Panc1 (cell line): ENCODE measurements at regions not wholly inside any gene's neighbourhood (a gene's known extent, or its start where the extent isn't known, plus 50 kb on each side); places are given as distances from the start of the nearest gene placed in this dataset.

ENCODE experiments used
- CTCF ChIP-seq: fragments of 450-650 bp; IDR thresholded peaks from 2 replicates; pipeline ENCODE4 v1.5.1; 2017; ENCODE audit warnings: mild to moderate bottlenecking
- REST ChIP-seq, 2 experiments: IDR thresholded peaks; 2 replicates each; pipeline ENCODE4 v1.6.1; 2011 to 2012; ENCODE audit warnings: low read depth in 2 of 2, control low read depth in 1 of 2, low read length in 1 of 2, mild to moderate bottlenecking in 1 of 2, moderate library complexity in 1 of 2; ENCODE audit not compliant: insufficient read depth in 1 of 2

- no peak for TF ChIP-seq CTCF
- TF ChIP-seq REST (IDR thresholded peaks at IDR 0.05; ENCODE audit: insufficient read depth in 1 of 2, low read depth in 2 of 2, low read length in 1 of 2): no peak
Observed at GRCh38 chr21:17214801-17215200, 298.0 kb upstream of the CXADR start.
